ENCODE measurements at regions not wholly inside any gene's neighbourhood (a gene's known extent, or its start where the extent isn't known, plus 50 kb on each side); places are given as distances from the start of the nearest gene placed in this dataset.

DNA sequence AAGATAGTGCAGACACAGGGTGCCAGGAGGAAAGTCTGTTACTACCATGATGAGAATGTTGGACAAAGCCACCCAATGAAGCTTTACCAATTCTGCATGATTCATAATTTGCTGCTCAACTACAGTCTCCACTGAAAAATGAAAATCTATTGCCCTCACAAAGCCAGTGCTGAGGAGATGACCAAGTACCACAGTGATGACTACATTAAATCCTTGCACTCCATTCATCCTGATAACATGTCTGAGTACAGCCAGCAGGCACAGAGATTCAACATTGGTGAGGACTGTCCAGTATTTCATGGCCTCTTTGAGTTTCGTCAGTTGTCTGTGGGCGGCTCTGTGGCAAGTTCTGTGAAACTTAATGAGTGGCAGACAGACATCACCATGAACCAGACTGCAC, 144.0 kb downstream of the PLCE1 start:
- POLR2A ChIA-PET (ENCODE audit: partially characterized antibody) = no interaction called here
- Histone ChIP-seq H3K23ac (ENCODE audit: insufficient read length) (no peak overlapping the region), H2BK12ac (ENCODE audit: low read depth, low read length) (no peak overlapping the region), H3K4me1 (replicated peaks in 1 of 4; ENCODE audit: control insufficient read depth in 3 of 4, insufficient read depth in 4 of 4, low read length in 3 of 4) (no peaks in the 10 kb centered on the region), H2AK5ac (ENCODE audit: low read depth, low read length) (no peak overlapping the region), H4K20me1 (replicated peaks in 1 of 2; ENCODE audit: control insufficient read depth in 1 of 2, insufficient read depth in 2 of 2, low read length in 2 of 2) (no peaks in the 10 kb centered on the region), H4K8ac (ENCODE audit: extremely low read depth, insufficient read depth, low read length) (no peak overlapping the region), H3K36me3 (ENCODE audit: control insufficient read depth in 2 of 4, insufficient read depth in 4 of 4, low read length in 3 of 4) (no peaks in the 10 kb centered on the region), H3K4me3 (ENCODE audit: extremely low read depth in 1 of 4, insufficient read depth in 2 of 4, low read depth in 3 of 4, low read length in 4 of 4) (no peak overlapping the region), H4K5ac (ENCODE audit: insufficient read length, low read depth, low read length) (no peak overlapping the region), H3K79me1 (ENCODE audit: low read depth, low read length) (no peaks in the 10 kb centered on the region), H3K9me3 (ENCODE audit: insufficient read depth in 2 of 2, low read depth in 1 of 2, low read length in 1 of 2) (no peaks in the 10 kb centered on the region), H2BK15ac (ENCODE audit: low read length) (no peak overlapping the region; the same call in 1 of the 2 replicates), H3K9ac (replicated peaks in 1 of 4; ENCODE audit: extremely low read depth in 1 of 4, low read depth in 3 of 4, low read length in 3 of 4) (no peak overlapping the region), H3K27me3 (replicated peaks in 1 of 4; ENCODE audit: control insufficient read depth in 3 of 4, extremely low read depth in 1 of 4, insufficient read depth in 3 of 4, low read length in 3 of 4) (no peaks in the 10 kb centered on the region), H3K14ac (ENCODE audit: insufficient read length) (no peak overlapping the region), H3K79me2 (ENCODE audit: control insufficient read depth in 1 of 2, insufficient read depth in 2 of 2, low read length in 2 of 2) (no peaks in the 10 kb centered on the region), H2BK20ac (ENCODE audit: low read length) (no peak overlapping the region), H3K27ac (ENCODE audit: low read depth, low read length) (no peak overlapping the region), H3K4ac (replicated peaks; ENCODE audit: insufficient read length, low read depth, low read length) (no peak overlapping the region), H3K4me2 (ENCODE audit: insufficient read depth in 1 of 2, low read depth in 2 of 2, low read length in 2 of 2) (no peak overlapping the region), H4K91ac (replicated peaks; ENCODE audit: insufficient read length, low read length) (no peak overlapping the region), H2BK5ac (ENCODE audit: low read depth, low read length) (no peak overlapping the region), H3K23me2 (ENCODE audit: low read depth, low read length) (no peaks in the 10 kb centered on the region), H3K18ac (ENCODE audit: extremely low read depth, low read length) (no peak overlapping the region), H2AFZ (ENCODE audit: low read length) (no peak overlapping the region), H3K56ac (replicated peaks; ENCODE audit: insufficient read length, low read depth, low read length) (no peak overlapping the region), H2BK120ac (replicated peaks; ENCODE audit: low read depth, low read length) (no peak overlapping the region)
- no peak for FAIRE-seq
- DNase-seq (ENCODE audit: low read depth in 1 of 2, low spot score in 2 of 2) = no peak
- no peak for TF ChIP-seq HDAC6 (IDR thresholded peaks at IDR 0.05; ENCODE audit: low read depth, low read length)
- no peak for TF ChIP-seq RFX5 (IDR thresholded peaks at IDR 0.05; ENCODE audit: borderline replicate concordance, low read depth, low read length)
- TF ChIP-seq SUZ12 (IDR thresholded peaks at IDR 0.05; ENCODE audit: low read length) = no peak
- no peak for TF ChIP-seq RNF2 (IDR thresholded peaks at IDR 0.05; ENCODE audit: borderline replicate concordance, low read depth, low read length, missing control alignments, poor library complexity, severe bottlenecking)
- TF ChIP-seq EZH2 (IDR thresholded peaks at IDR 0.05; ENCODE audit: low read depth, low read length, severe bottlenecking) = no peak
- TF ChIP-seq CHD2 (IDR thresholded peaks at IDR 0.05; ENCODE audit: low read length) = no peak
- TF ChIP-seq KDM1A (IDR thresholded peaks at IDR 0.05; ENCODE audit: borderline replicate concordance, low read length) = no peak
- TF ChIP-seq CREB1 (IDR thresholded peaks at IDR 0.05) = no peak
- CTCF ChIA-PET (ENCODE audit: partially characterized antibody) = interaction anchor here (1.0 to 2.8 kb wide), 2 partner anchors 10 to 14 kb away, joined by 3 to 6 read pairs; no protein-coding TSS in a partner anchor
- WGBS, 2 experiments (ENCODE audit: extremely low coverage in 1 of 2, insufficient coverage in 1 of 2, insufficient read length in 1 of 2, insufficient replicate concordance in 2 of 2, low coverage in 1 of 2, low lambda C conversion rate in 2 of 2, missing lambda C conversion rate in 1 of 2) = 87% methylated on average over 2 of the region's 2 CpGs; no CpG with 5 or more reads in 1 of the 2 experiments

All from H1 (cell line).